Fibroblast of lung (primary cell): ENCODE measurements at regions not wholly inside any gene's neighbourhood (a gene's known extent, or its start where the extent isn't known, plus 50 kb on each side); places are given as distances from the start of the nearest gene placed in this dataset.
"Not testable (repeated sequence)": the region's sequence is repeated elsewhere in the genome, so short reads cannot be mapped to it uniquely, and the experiment has no call there.

ENCODE experiments used
- DNase-seq, 2 donors: peaks; one replicate each; pipeline versions ENCODE4 v3.0.0 to v3.0.0-alpha.2; 2010; ENCODE audit warnings: low read depth in 2 of 2
- H2AFZ ChIP-seq: 2 replicates; pipeline ENCODE4 v1.5.1; 2012; ENCODE audit warnings: low read length, control low read depth, inconsistent platforms
- H3K27ac ChIP-seq: 2 replicates; pipeline ENCODE4 v1.5.1; 2011; ENCODE audit warnings: low read length, control low read depth; ENCODE audit not compliant: insufficient read depth
- H3K27me3 ChIP-seq: 2 replicates; pipeline ENCODE4 v1.5.1; 2011; ENCODE audit warnings: mild to moderate bottlenecking, low read length; ENCODE audit not compliant: control insufficient read depth, insufficient read depth
- H3K36me3 ChIP-seq: 2 replicates; pipeline ENCODE4 v1.5.1; 2011; ENCODE audit warnings: low read length; ENCODE audit not compliant: control insufficient read depth, insufficient read depth
- H3K4me1 ChIP-seq: 2 replicates; pipeline ENCODE4 v1.5.1; 2011; ENCODE audit warnings: low read length; ENCODE audit not compliant: control insufficient read depth, insufficient read depth; ENCODE audit errors: extremely low read depth
- H3K4me2 ChIP-seq: 2 replicates; pipeline ENCODE4 v1.5.1; 2011; ENCODE audit warnings: low read length, control low read depth; ENCODE audit not compliant: insufficient read depth; ENCODE audit errors: extremely low read depth
- H3K4me3 ChIP-seq, 4 experiments: fragments of 200-600 bp in 1 of 4; sonication (generic) in 1 of 4; replicated peaks in 1 of 4; 2 replicates each; pipeline ENCODE4 v1.5.1; 2011 to 2016; ENCODE audit warnings: low read length in 4 of 4, low read depth in 3 of 4, mild to moderate bottlenecking in 3 of 4, control low read depth in 2 of 4, inconsistent platforms in 1 of 4, mixed read lengths in 1 of 4; ENCODE audit not compliant: insufficient read depth in 1 of 4; ENCODE audit errors: control extremely low read depth in 1 of 4
- H3K79me2 ChIP-seq: 2 replicates; pipeline ENCODE4 v1.5.1; 2012; ENCODE audit warnings: mild to moderate bottlenecking, low read length, inconsistent platforms; ENCODE audit not compliant: control insufficient read depth, insufficient read depth
- H3K9ac ChIP-seq: 2 replicates; pipeline ENCODE4 v1.5.1; 2011; ENCODE audit warnings: mild to moderate bottlenecking, low read length, control low read depth; ENCODE audit not compliant: insufficient read depth
- H3K9me3 ChIP-seq: 2 replicates; pipeline ENCODE4 v1.5.1; 2012; ENCODE audit warnings: low read depth, low read length; ENCODE audit not compliant: control insufficient read depth, insufficient read depth
- H4K20me1 ChIP-seq: 2 replicates; pipeline ENCODE4 v1.5.1; 2011; ENCODE audit warnings: low read length; ENCODE audit not compliant: control insufficient read depth, insufficient read depth; ENCODE audit errors: extremely low read depth
- CTCF ChIP-seq, 2 donors: IDR thresholded peaks in 1 of 2; conservative IDR thresholded peaks in 1 of 2; 1 replicate in 1 of 2; 2 replicates in 1 of 2; pipeline ENCODE4 v1.5.1; 2011 to 2012; ENCODE audit warnings: low read length in 2 of 2, control low read depth in 1 of 2, inconsistent platforms in 1 of 2, low read depth in 1 of 2, mild to moderate bottlenecking in 1 of 2
- EZH2 ChIP-seq: IDR thresholded peaks from 2 replicates; pipeline ENCODE4 v1.5.1; 2012; ENCODE audit warnings: low read length, control low read depth, mild to moderate bottlenecking; ENCODE audit errors: missing control alignments

GRCh38 chr6:101146389-101146788 is 247.1 kb upstream of the GRIK2 start:
- H4K20me1 ChIP-seq = no peaks in the 10 kb centered on the region
- no peaks in the 10 kb centered on the region for H3K4me1 ChIP-seq
- H3K79me2 ChIP-seq = no peaks in the 10 kb centered on the region
- no peak overlapping the region for H3K9ac ChIP-seq
- no peak overlapping the region for H3K27ac ChIP-seq
- H2AFZ ChIP-seq = no peak overlapping the region
- no peaks in the 10 kb centered on the region for H3K9me3 ChIP-seq
- H3K4me3 ChIP-seq = no peak overlapping the region
- no peaks in the 10 kb centered on the region for H3K27me3 ChIP-seq
- DNase-seq = peak; percentile 15 to 67
- no peaks in the 10 kb centered on the region for H3K36me3 ChIP-seq
- H3K4me2 ChIP-seq = no peak overlapping the region
- TF ChIP-seq EZH2 (no peak), CTCF (conservative IDR thresholded peaks at IDR 0.05 in 1 of 2, IDR thresholded peaks at IDR 0.05 in 1 of 2; ENCODE audit: low read depth in 1 of 2, low read length in 2 of 2) (no peak)

DNA sequence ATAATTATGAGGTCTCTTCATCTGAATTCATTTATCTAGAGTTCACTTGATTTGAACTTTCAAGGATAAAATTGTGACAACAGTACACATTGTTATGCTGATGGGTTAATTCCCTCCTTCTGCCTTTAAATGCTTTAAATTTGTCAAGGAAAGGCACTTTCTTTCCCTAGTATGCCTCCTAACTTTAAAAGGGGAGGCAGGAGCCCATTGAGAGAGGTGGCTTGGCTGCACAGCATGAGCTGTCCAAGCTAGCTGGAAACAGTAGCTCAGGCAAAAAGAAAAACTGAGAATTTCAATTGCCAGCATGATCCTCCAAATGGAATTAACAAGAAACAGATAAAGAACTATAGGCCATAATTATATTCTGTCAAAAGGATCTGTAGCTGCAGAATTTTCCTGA is 243.3 kb upstream of the GRIK2 start:
- H3K9me3 ChIP-seq = no peaks in the 10 kb centered on the region
- no peak for DNase-seq
- no peak for TF ChIP-seq EZH2
- TF ChIP-seq CTCF (conservative IDR thresholded peaks at IDR 0.05 in 1 of 2, IDR thresholded peaks at IDR 0.05 in 1 of 2; ENCODE audit: low read depth in 1 of 2, low read length in 2 of 2) = no peak
- no peak overlapping the region for H3K4me3 ChIP-seq
- no peaks in the 10 kb centered on the region for H3K27me3 ChIP-seq
- no peaks in the 10 kb centered on the region for H3K4me1 ChIP-seq
- H3K36me3 ChIP-seq = no peaks in the 10 kb centered on the region
- H3K79me2 ChIP-seq = no peaks in the 10 kb centered on the region
- no peak overlapping the region for H3K27ac ChIP-seq
- H4K20me1 ChIP-seq = no peaks in the 10 kb centered on the region
- no peak overlapping the region for H3K4me2 ChIP-seq
- no peak overlapping the region for H2AFZ ChIP-seq
- no peak overlapping the region for H3K9ac ChIP-seq

GRCh38 chr6:101157638-101158037 is 235.9 kb upstream of the GRIK2 start:
- not testable (repeated sequence) for H3K79me2 ChIP-seq, H3K4me2 ChIP-seq, H3K9ac ChIP-seq, H3K27ac ChIP-seq, H2AFZ ChIP-seq, H3K36me3 ChIP-seq, H4K20me1 ChIP-seq, DNase-seq, H3K27me3 ChIP-seq, H3K9me3 ChIP-seq, H3K4me3 ChIP-seq, H3K4me1 ChIP-seq

- Histone ChIP-seq H3K27ac (no peak overlapping the region), H3K27me3 (no peaks in the 10 kb centered on the region), H3K36me3 (no peaks in the 10 kb centered on the region), H3K9me3 (no peaks in the 10 kb centered on the region), H4K20me1 (no peaks in the 10 kb centered on the region), H3K9ac (no peak overlapping the region), H3K4me3 (no peak overlapping the region), H3K4me1 (no peaks in the 10 kb centered on the region), H2AFZ (no peak overlapping the region), H3K4me2 (no peak overlapping the region), H3K79me2 (no peaks in the 10 kb centered on the region)
- no peak for DNase-seq
- no peak for TF ChIP-seq CTCF (conservative IDR thresholded peaks at IDR 0.05 in 1 of 2, IDR thresholded peaks at IDR 0.05 in 1 of 2; ENCODE audit: low read depth in 1 of 2, low read length in 2 of 2)
- no peak for TF ChIP-seq EZH2
Observed at GRCh38 chr6:101163611-101164010, 229.9 kb upstream of the GRIK2 start.
